HG03175 (cell line): ENCODE measurements at regions not wholly inside any gene's neighbourhood (a gene's known extent, or its start where the extent isn't known, plus 50 kb on each side); places are given as distances from the start of the nearest gene placed in this dataset.
"Not testable (repeated sequence)": the region's sequence is repeated elsewhere in the genome, so short reads cannot be mapped to it uniquely, and the experiment has no call there.

Experiments
- ATAC-seq: cut with Tn5 transposase; IDR thresholded peaks from one replicate; pipeline ENCODE4 v1.9.1; 2021; ENCODE audit warnings: mild to moderate bottlenecking, moderate library complexity; ENCODE audit not compliant: unreplicated experiment

- not testable (repeated sequence) for ATAC-seq
Measured at GRCh38 chr1:157294387-157295145, 156.4 kb upstream of the ETV3 start.

- ATAC-seq = no peak
Measured at GRCh38 chr1:157292809-157293564, 154.8 kb upstream of the ETV3 start.

- no peak for ATAC-seq
Measured at GRCh38 chr1:157292302-157292701, 154.1 kb upstream of the ETV3 start.

- no peak for ATAC-seq
Measured at GRCh38 chr1:157291083-157291482, 152.9 kb upstream of the ETV3 start.

GRCh38 chr1:157289424-157290105, 151.4 kb upstream of the ETV3 start:
- no peak for ATAC-seq

- no peak for ATAC-seq
Measured at GRCh38 chr1:157288996-157289395, 150.8 kb upstream of the ETV3 start.

- no peak for ATAC-seq
Measured at GRCh38 chr1:157288492-157288891, 150.3 kb upstream of the ETV3 start.

- ATAC-seq = no peak
Measured at GRCh38 chr1:157288006-157288405, 149.8 kb upstream of the ETV3 start.

- ATAC-seq = no peak
Measured at GRCh38 chr1:157287462-157287861, 149.3 kb upstream of the ETV3 start.

- no peak for ATAC-seq
Measured at GRCh38 chr1:157286646-157287420, 148.6 kb upstream of the ETV3 start.

- no peak for ATAC-seq
Measured at GRCh38 chr1:157286096-157286495, 147.9 kb upstream of the ETV3 start.

- ATAC-seq = no peak
Measured at GRCh38 chr1:157284451-157284850, 146.3 kb upstream of the ETV3 start.

- no peak for ATAC-seq
Measured at GRCh38 chr1:157279802-157280140, 141.6 kb upstream of the ETV3 start.

- ATAC-seq = no peak
Measured at GRCh38 chr1:157279138-157279801, 141.1 kb upstream of the ETV3 start.

GRCh38 chr1:157278383-157279137, 140.4 kb upstream of the ETV3 start:
- no peak for ATAC-seq

GRCh38 chr1:157277913-157278312, 139.7 kb upstream of the ETV3 start:
- no peak for ATAC-seq

GRCh38 chr1:157277281-157277680, 139.1 kb upstream of the ETV3 start:
- no peak for ATAC-seq

- ATAC-seq = no peak
Measured at GRCh38 chr1:157274698-157275534, 136.7 kb upstream of the ETV3 start.
